Smooth muscle cell (in vitro differentiated cells): ENCODE measurements at regions not wholly inside any gene's neighbourhood (a gene's known extent, or its start where the extent isn't known, plus 50 kb on each side); places are given as distances from the start of the nearest gene placed in this dataset.

Source experiments
- DNase-seq: peaks from one replicate; lab custom pipeline; 2025; ENCODE audit not compliant: unreplicated experiment; lab: John Stamatoyannopoulos, UW
- H2AFZ ChIP-seq: fragments of 200-600 bp; sonication (generic); 2 replicates; pipeline ENCODE4 v1.6.0; 2016; ENCODE audit warnings: antibody characterized with exemption, low read depth, mild to moderate bottlenecking
- H3F3A ChIP-seq: fragments of 200-600 bp; sonication (generic); 2 replicates; pipeline ENCODE4 v1.6.0; 2017; ENCODE audit warnings: antibody characterized with exemption, low read depth
- H3K27ac ChIP-seq: fragments of 200-600 bp; sonication (generic); 2 replicates; pipeline ENCODE4 v1.5.1; 2016; ENCODE audit warnings: low read depth, mild to moderate bottlenecking
- H3K27me3 ChIP-seq: fragments of 200-600 bp; sonication (generic); 2 replicates; pipeline ENCODE4 v1.6.1; 2016; ENCODE audit warnings: low read depth, mild to moderate bottlenecking
- H3K36me3 ChIP-seq: fragments of 200-600 bp; sonication (generic); 2 replicates; pipeline ENCODE4 v1.5.1; 2016; ENCODE audit warnings: low read depth
- H3K4me1 ChIP-seq: fragments of 200-600 bp; sonication (generic); 2 replicates; pipeline ENCODE4 v1.5.1; 2016; ENCODE audit warnings: low read depth
- H3K4me2 ChIP-seq: fragments of 200-600 bp; sonication (generic); 2 replicates; pipeline ENCODE4 v1.6.0; 2016; ENCODE audit warnings: mild to moderate bottlenecking
- H3K4me3 ChIP-seq: fragments of 200-600 bp; sonication (generic); 2 replicates; pipeline ENCODE4 v1.5.1; 2016; ENCODE audit warnings: mild to moderate bottlenecking
- H3K79me2 ChIP-seq: fragments of 200-600 bp; sonication (generic); 2 replicates; pipeline ENCODE4 v1.6.0; 2016; ENCODE audit warnings: low read depth, mild to moderate bottlenecking
- H3K9ac ChIP-seq: fragments of 200-600 bp; sonication (generic); 2 replicates; pipeline ENCODE4 v1.6.0; 2016; ENCODE audit warnings: low read depth
- H3K9me3 ChIP-seq: fragments of 200-600 bp; sonication (generic); replicated peaks from 2 replicates; pipeline ENCODE4 v1.5.1; 2016; ENCODE audit warnings: low read depth
- H4K20me1 ChIP-seq: fragments of 200-600 bp; sonication (generic); 2 replicates; pipeline ENCODE4 v1.6.0; 2016; ENCODE audit warnings: low read depth
- CTCF ChIP-seq: fragments of 200-600 bp; sonication (generic); IDR thresholded peaks from 2 replicates; pipeline ENCODE4 v1.5.1; 2017; ENCODE audit warnings: borderline replicate concordance, mild to moderate bottlenecking, antibody characterized with exemption; ENCODE audit not compliant: insufficient read depth, poor library complexity, severe bottlenecking
- WGBS: methylation state at CpG from one replicate; pipeline ENCODE4 v1.1.7; 2016; ENCODE audit warnings: low lambda C conversion rate; 5-methylcytosine and 5-hydroxymethylcytosine counted together

GRCh38 chr4:60863442-60863841, 336.7 kb upstream of the ADGRL3 start:
- no peaks in the 10 kb centered on the region for H3K27me3 ChIP-seq
- no peak overlapping the region for H3K9ac ChIP-seq
- H4K20me1 ChIP-seq = no peaks in the 10 kb centered on the region
- H3K4me3 ChIP-seq = no peak overlapping the region
- H3K4me2 ChIP-seq = no peak overlapping the region
- no peaks in the 10 kb centered on the region for H3K36me3 ChIP-seq
- no peaks in the 10 kb centered on the region for H3F3A ChIP-seq
- H3K4me1 ChIP-seq = no peaks in the 10 kb centered on the region
- TF ChIP-seq CTCF = no peak
- H3K79me2 ChIP-seq = no peaks in the 10 kb centered on the region
- 91% methylated on average over 3 of the region's 3 CpGs for WGBS
- H2AFZ ChIP-seq = no peak overlapping the region
- no peak overlapping the region for H3K27ac ChIP-seq
- H3K9me3 ChIP-seq = no peaks in the 10 kb centered on the region
- no peak for DNase-seq

GRCh38 chr4:60865273-60865672, 334.9 kb upstream of the ADGRL3 start:
- no peak overlapping the region for H3K4me3 ChIP-seq
- H3K27ac ChIP-seq = no peak overlapping the region
- 23% methylated on average over 4 of the region's 4 CpGs for WGBS
- no peaks in the 10 kb centered on the region for H3K9me3 ChIP-seq
- no peaks in the 10 kb centered on the region for H3K4me1 ChIP-seq
- H3K36me3 ChIP-seq = no peaks in the 10 kb centered on the region
- no peaks in the 10 kb centered on the region for H3K27me3 ChIP-seq
- TF ChIP-seq CTCF = no peak
- H3K9ac ChIP-seq = no peak overlapping the region
- H3K79me2 ChIP-seq = no peaks in the 10 kb centered on the region
- H3K4me2 ChIP-seq = peak overlapping the region; percentile 16
- H3F3A ChIP-seq = no peaks in the 10 kb centered on the region
- H4K20me1 ChIP-seq = no peaks in the 10 kb centered on the region
- H2AFZ ChIP-seq = peak overlapping the region; percentile 63
- DNase-seq = no peak

GRCh38 chr4:60868232-60868960, 331.7 kb upstream of the ADGRL3 start:
- 97% methylated on average over 3 of the region's 3 CpGs for WGBS
- no peak for DNase-seq
- no peak overlapping the region for H2AFZ ChIP-seq
- no peak overlapping the region for H3K9ac ChIP-seq
- no peak overlapping the region for H3K4me3 ChIP-seq
- no peaks in the 10 kb centered on the region for H3K36me3 ChIP-seq
- H3K27me3 ChIP-seq = no peaks in the 10 kb centered on the region
- no peaks in the 10 kb centered on the region for H3K9me3 ChIP-seq
- H3F3A ChIP-seq = no peaks in the 10 kb centered on the region
- no peak overlapping the region for H3K4me2 ChIP-seq
- no peaks in the 10 kb centered on the region for H4K20me1 ChIP-seq
- no peaks in the 10 kb centered on the region for H3K4me1 ChIP-seq
- no peak for TF ChIP-seq CTCF
- no peak overlapping the region for H3K27ac ChIP-seq
- no peaks in the 10 kb centered on the region for H3K79me2 ChIP-seq

GRCh38 chr4:60879135-60879701, 320.9 kb upstream of the ADGRL3 start:
- WGBS = 86% methylated on average over 1 of the region's 1 CpG
- H4K20me1 ChIP-seq = no peaks in the 10 kb centered on the region
- H3K9me3 ChIP-seq = no peaks in the 10 kb centered on the region
- H3F3A ChIP-seq = no peaks in the 10 kb centered on the region
- H3K4me2 ChIP-seq = no peak overlapping the region
- H3K9ac ChIP-seq = no peak overlapping the region
- H3K36me3 ChIP-seq = no peaks in the 10 kb centered on the region
- no peak overlapping the region for H2AFZ ChIP-seq
- no peak for TF ChIP-seq CTCF
- H3K4me3 ChIP-seq = no peak overlapping the region
- no peak overlapping the region for H3K27ac ChIP-seq
- H3K27me3 ChIP-seq = no peaks in the 10 kb centered on the region
- H3K4me1 ChIP-seq = no peaks in the 10 kb centered on the region
- DNase-seq = no peak
- no peaks in the 10 kb centered on the region for H3K79me2 ChIP-seq
